Stomach (tissue), 4 donors: ENCODE measurements at regions not wholly inside any gene's neighbourhood (a gene's known extent, or its start where the extent isn't known, plus 50 kb on each side); places are given as distances from the start of the nearest gene placed in this dataset.

Experiments used
- EP300 ChIP-seq: sonication (generic); formaldehyde crosslinking; IDR thresholded peaks from one replicate; pipeline ENCODE4 v1.6.1; 2017; ENCODE audit warnings: antibody characterized with exemption
- POLR2AphosphoS5 ChIP-seq, 3 donors: sonication (generic); formaldehyde crosslinking; IDR thresholded peaks; one replicate each; pipeline ENCODE4 v1.6.1; 2016; ENCODE audit warnings: antibody characterized with exemption in 3 of 3
- TF ChIP-seq, protein P1 (sequence below), 7 experiments: fragments of 450-650 bp in 4 of 7; fragments of 200-600 bp in 3 of 7; sonication (generic) in 3 of 7; IDR thresholded peaks; one replicate each; pipeline ENCODE4 v1.5.1; 2016 to 2019; ENCODE audit warnings: antibody characterized with exemption in 7 of 7, control low read depth in 2 of 7, mild to moderate bottlenecking in 1 of 7

DNA sequence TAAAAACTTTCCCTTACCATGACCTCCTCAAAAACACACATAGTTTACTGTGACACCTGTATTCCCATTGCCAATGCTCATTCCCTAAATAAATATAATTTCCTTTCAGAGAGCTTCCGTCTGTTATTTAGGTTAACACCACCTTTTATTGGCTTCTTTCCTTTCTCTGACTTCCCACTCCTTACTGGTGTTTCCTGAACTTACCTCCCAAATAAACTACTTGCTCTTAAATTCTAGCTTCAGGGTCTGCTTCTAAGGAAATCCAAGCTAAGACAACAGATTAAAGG is 67.4 kb upstream of the ZNF746 start:
- TF ChIP-seq, protein P1, sequence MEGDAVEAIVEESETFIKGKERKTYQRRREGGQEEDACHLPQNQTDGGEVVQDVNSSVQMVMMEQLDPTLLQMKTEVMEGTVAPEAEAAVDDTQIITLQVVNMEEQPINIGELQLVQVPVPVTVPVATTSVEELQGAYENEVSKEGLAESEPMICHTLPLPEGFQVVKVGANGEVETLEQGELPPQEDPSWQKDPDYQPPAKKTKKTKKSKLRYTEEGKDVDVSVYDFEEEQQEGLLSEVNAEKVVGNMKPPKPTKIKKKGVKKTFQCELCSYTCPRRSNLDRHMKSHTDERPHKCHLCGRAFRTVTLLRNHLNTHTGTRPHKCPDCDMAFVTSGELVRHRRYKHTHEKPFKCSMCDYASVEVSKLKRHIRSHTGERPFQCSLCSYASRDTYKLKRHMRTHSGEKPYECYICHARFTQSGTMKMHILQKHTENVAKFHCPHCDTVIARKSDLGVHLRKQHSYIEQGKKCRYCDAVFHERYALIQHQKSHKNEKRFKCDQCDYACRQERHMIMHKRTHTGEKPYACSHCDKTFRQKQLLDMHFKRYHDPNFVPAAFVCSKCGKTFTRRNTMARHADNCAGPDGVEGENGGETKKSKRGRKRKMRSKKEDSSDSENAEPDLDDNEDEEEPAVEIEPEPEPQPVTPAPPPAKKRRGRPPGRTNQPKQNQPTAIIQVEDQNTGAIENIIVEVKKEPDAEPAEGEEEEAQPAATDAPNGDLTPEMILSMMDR (IDR thresholded peaks at IDR 0.05): no peak
- no peak for TF ChIP-seq EP300
- TF ChIP-seq POLR2AphosphoS5 (IDR thresholded peaks at IDR 0.05): no peak
